Fibroblast of lung (primary cell): ENCODE measurements at regions not wholly inside any gene's neighbourhood (a gene's known extent, or its start where the extent isn't known, plus 50 kb on each side); places are given as distances from the start of the nearest gene placed in this dataset.

Experiments used
- DNase-seq, 2 donors: peaks; one replicate each; pipeline versions ENCODE4 v3.0.0 to v3.0.0-alpha.2; 2010; ENCODE audit warnings: low read depth in 2 of 2
- H2AFZ ChIP-seq: 2 replicates; pipeline ENCODE4 v1.5.1; 2012; ENCODE audit warnings: low read length, control low read depth, inconsistent platforms
- H3K27ac ChIP-seq: 2 replicates; pipeline ENCODE4 v1.5.1; 2011; ENCODE audit warnings: low read length, control low read depth; ENCODE audit not compliant: insufficient read depth
- H3K27me3 ChIP-seq: 2 replicates; pipeline ENCODE4 v1.5.1; 2011; ENCODE audit warnings: mild to moderate bottlenecking, low read length; ENCODE audit not compliant: control insufficient read depth, insufficient read depth
- H3K36me3 ChIP-seq: 2 replicates; pipeline ENCODE4 v1.5.1; 2011; ENCODE audit warnings: low read length; ENCODE audit not compliant: control insufficient read depth, insufficient read depth
- H3K4me1 ChIP-seq: 2 replicates; pipeline ENCODE4 v1.5.1; 2011; ENCODE audit warnings: low read length; ENCODE audit not compliant: control insufficient read depth, insufficient read depth; ENCODE audit errors: extremely low read depth
- H3K4me2 ChIP-seq: 2 replicates; pipeline ENCODE4 v1.5.1; 2011; ENCODE audit warnings: low read length, control low read depth; ENCODE audit not compliant: insufficient read depth; ENCODE audit errors: extremely low read depth
- H3K4me3 ChIP-seq, 4 experiments: fragments of 200-600 bp in 1 of 4; sonication (generic) in 1 of 4; replicated peaks in 1 of 4; 2 replicates each; pipeline ENCODE4 v1.5.1; 2011 to 2016; ENCODE audit warnings: low read length in 4 of 4, low read depth in 3 of 4, mild to moderate bottlenecking in 3 of 4, control low read depth in 2 of 4, inconsistent platforms in 1 of 4, mixed read lengths in 1 of 4; ENCODE audit not compliant: insufficient read depth in 1 of 4; ENCODE audit errors: control extremely low read depth in 1 of 4
- H3K79me2 ChIP-seq: 2 replicates; pipeline ENCODE4 v1.5.1; 2012; ENCODE audit warnings: mild to moderate bottlenecking, low read length, inconsistent platforms; ENCODE audit not compliant: control insufficient read depth, insufficient read depth
- H3K9ac ChIP-seq: 2 replicates; pipeline ENCODE4 v1.5.1; 2011; ENCODE audit warnings: mild to moderate bottlenecking, low read length, control low read depth; ENCODE audit not compliant: insufficient read depth
- H3K9me3 ChIP-seq: 2 replicates; pipeline ENCODE4 v1.5.1; 2012; ENCODE audit warnings: low read depth, low read length; ENCODE audit not compliant: control insufficient read depth, insufficient read depth
- H4K20me1 ChIP-seq: 2 replicates; pipeline ENCODE4 v1.5.1; 2011; ENCODE audit warnings: low read length; ENCODE audit not compliant: control insufficient read depth, insufficient read depth; ENCODE audit errors: extremely low read depth
- EZH2 ChIP-seq: IDR thresholded peaks from 2 replicates; pipeline ENCODE4 v1.5.1; 2012; ENCODE audit warnings: low read length, control low read depth, mild to moderate bottlenecking; ENCODE audit errors: missing control alignments
- TF ChIP-seq, protein P1 (sequence below), 2 donors: IDR thresholded peaks in 1 of 2; conservative IDR thresholded peaks in 1 of 2; 1 replicate in 1 of 2; 2 replicates in 1 of 2; pipeline ENCODE4 v1.5.1; 2011 to 2012; ENCODE audit warnings: low read length in 2 of 2, control low read depth in 1 of 2, inconsistent platforms in 1 of 2, low read depth in 1 of 2, mild to moderate bottlenecking in 1 of 2

DNA sequence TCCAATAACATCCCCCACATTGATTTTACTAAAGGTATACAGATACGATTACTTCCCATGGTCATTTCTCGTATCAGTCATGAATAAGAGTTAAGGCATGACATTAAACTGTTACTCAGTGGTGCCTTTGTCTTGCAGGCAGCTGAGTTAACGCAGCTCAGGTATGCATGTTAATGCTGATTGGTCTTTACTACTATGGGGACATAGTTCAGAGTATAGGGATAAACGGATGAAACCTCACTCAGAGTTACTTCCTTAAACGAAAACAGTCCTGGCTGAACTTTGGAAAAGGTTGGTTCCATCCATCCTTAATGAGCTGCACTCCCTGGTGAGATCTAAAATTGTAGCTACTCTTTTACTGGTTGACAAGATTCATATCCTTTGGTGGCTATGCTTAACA is 87.0 kb downstream of the ACTL7B start:
- H3K9ac ChIP-seq = no peak overlapping the region
- H3K27me3 ChIP-seq = no peaks in the 10 kb centered on the region
- no peaks in the 10 kb centered on the region for H3K79me2 ChIP-seq
- no peaks in the 10 kb centered on the region for H4K20me1 ChIP-seq
- no peak for DNase-seq
- no peaks in the 10 kb centered on the region for H3K9me3 ChIP-seq
- no peak overlapping the region for H3K27ac ChIP-seq
- no peak overlapping the region for H3K4me3 ChIP-seq
- no peaks in the 10 kb centered on the region for H3K4me1 ChIP-seq
- H2AFZ ChIP-seq = no peak overlapping the region
- H3K36me3 ChIP-seq = no peaks in the 10 kb centered on the region
- no peak for TF ChIP-seq EZH2
- H3K4me2 ChIP-seq = no peak overlapping the region

DNA sequence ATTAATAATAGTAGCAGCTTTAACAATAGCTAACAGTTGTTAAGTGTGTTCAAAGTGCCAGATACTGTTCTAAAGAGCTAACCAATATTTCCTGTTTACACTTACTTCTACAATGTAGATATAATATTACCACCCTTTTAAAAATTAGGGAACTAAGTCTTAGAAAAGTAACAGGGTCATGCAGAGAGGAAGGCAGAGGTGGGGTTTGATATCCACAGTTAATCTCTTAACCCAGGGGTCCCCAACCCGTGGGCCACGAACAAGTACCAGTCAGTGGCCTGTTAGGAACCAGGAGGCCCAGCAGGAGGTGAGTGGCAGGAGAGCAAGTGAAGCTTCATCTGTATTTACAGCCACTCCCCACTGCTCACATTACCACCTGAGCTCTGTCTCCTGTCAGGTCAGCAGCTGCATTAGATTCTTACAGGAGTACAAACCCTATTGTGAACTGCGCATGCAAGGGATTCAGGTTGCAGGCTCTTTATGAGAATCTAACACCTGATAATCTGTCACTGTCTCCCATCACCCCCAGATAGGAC is 89.1 kb downstream of the ACTL7B start:
- Histone ChIP-seq H3K4me3 (no peak overlapping the region), H3K4me2 (no peak overlapping the region), H3K79me2 (no peaks in the 10 kb centered on the region), H3K9ac (no peak overlapping the region), H3K27ac (no peak overlapping the region), H3K9me3 (no peaks in the 10 kb centered on the region), H3K4me1 (no peaks in the 10 kb centered on the region), H4K20me1 (no peaks in the 10 kb centered on the region), H3K27me3 (no peaks in the 10 kb centered on the region), H3K36me3 (no peaks in the 10 kb centered on the region), H2AFZ (no peak overlapping the region)
- TF ChIP-seq, protein P1, sequence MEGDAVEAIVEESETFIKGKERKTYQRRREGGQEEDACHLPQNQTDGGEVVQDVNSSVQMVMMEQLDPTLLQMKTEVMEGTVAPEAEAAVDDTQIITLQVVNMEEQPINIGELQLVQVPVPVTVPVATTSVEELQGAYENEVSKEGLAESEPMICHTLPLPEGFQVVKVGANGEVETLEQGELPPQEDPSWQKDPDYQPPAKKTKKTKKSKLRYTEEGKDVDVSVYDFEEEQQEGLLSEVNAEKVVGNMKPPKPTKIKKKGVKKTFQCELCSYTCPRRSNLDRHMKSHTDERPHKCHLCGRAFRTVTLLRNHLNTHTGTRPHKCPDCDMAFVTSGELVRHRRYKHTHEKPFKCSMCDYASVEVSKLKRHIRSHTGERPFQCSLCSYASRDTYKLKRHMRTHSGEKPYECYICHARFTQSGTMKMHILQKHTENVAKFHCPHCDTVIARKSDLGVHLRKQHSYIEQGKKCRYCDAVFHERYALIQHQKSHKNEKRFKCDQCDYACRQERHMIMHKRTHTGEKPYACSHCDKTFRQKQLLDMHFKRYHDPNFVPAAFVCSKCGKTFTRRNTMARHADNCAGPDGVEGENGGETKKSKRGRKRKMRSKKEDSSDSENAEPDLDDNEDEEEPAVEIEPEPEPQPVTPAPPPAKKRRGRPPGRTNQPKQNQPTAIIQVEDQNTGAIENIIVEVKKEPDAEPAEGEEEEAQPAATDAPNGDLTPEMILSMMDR (conservative IDR thresholded peaks at IDR 0.05 in 1 of 2, IDR thresholded peaks at IDR 0.05 in 1 of 2; ENCODE audit: low read depth in 1 of 2, low read length in 2 of 2) = no peak
- no peak for TF ChIP-seq EZH2
- DNase-seq = no peak

DNA sequence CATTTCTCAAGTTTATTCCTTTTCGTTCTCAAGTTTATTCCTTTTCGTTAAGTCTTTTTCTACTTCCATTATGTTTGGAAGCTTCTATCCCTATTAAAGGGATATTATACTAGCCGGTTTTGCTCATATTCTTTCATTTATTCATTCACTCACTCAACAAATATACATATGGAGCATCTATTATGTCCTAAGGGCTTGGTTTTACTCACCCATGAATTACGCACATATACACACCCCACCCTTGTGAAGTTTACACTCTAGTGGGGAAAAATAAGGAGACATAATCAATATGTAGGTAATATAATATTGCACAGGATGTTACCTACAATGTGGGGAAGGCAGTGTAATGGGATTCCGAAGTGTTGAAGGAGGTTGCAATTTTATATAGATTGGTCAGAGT is 90.5 kb downstream of the ACTL7B start:
- Histone ChIP-seq H3K27ac (no peak overlapping the region), H3K4me3 (no peak overlapping the region), H3K27me3 (no peaks in the 10 kb centered on the region), H2AFZ (no peak overlapping the region), H3K9ac (no peak overlapping the region), H3K4me1 (no peaks in the 10 kb centered on the region), H3K79me2 (no peaks in the 10 kb centered on the region), H4K20me1 (no peaks in the 10 kb centered on the region), H3K36me3 (no peaks in the 10 kb centered on the region), H3K9me3 (no peaks in the 10 kb centered on the region), H3K4me2 (no peak overlapping the region)
- DNase-seq = no peak
- no peak for TF ChIP-seq EZH2
- TF ChIP-seq, protein P1 (conservative IDR thresholded peaks at IDR 0.05 in 1 of 2, IDR thresholded peaks at IDR 0.05 in 1 of 2; ENCODE audit: low read depth in 1 of 2, low read length in 2 of 2) = no peak
